ENCODE measurements at regions not wholly inside any gene's neighbourhood (a gene's known extent, or its start where the extent isn't known, plus 50 kb on each side); places are given as distances from the start of the nearest gene placed in this dataset.

GRCh38 chr10:28878236-28878970 lies 201.1 kb downstream of the BAMBI start:
- Histone ChIP-seq H3K36me3 (no peaks in the 10 kb centered on the region), H3K27me3 (no peaks in the 10 kb centered on the region), H3K27ac (no peak overlapping the region), H3K9me3 (no peaks in the 10 kb centered on the region), H3K4me3 (no peak overlapping the region), H3K4me1 (no peaks in the 10 kb centered on the region)
- WGBS, 2 donors, result 70 to 77% methylated on average over 5 of the region's 5 CpGs
- TF ChIP-seq CTCF (IDR thresholded peaks at IDR 0.05) (no peak), POLR2A (IDR thresholded peaks at IDR 0.05) (no peak), EP300 (IDR thresholded peaks at IDR 0.05) (no peak)
- DNase-seq (ENCODE audit: low spot score in 2 of 2), result no peak

GRCh38 chr10:28879246-28879645 lies 201.9 kb downstream of the BAMBI start:
- no peaks in the 10 kb centered on the region for H3K9me3 ChIP-seq
- no peaks in the 10 kb centered on the region for H3K4me1 ChIP-seq
- TF ChIP-seq CTCF (IDR thresholded peaks at IDR 0.05) (no peak), EP300 (IDR thresholded peaks at IDR 0.05) (no peak)
- no peak for DNase-seq (ENCODE audit: low spot score in 2 of 2)
- no peak overlapping the region for H3K27ac ChIP-seq
- no peak overlapping the region for H3K4me3 ChIP-seq
- H3K36me3 ChIP-seq, result no peaks in the 10 kb centered on the region
- H3K27me3 ChIP-seq, result no peaks in the 10 kb centered on the region

GRCh38 chr10:28879875-28880682 lies 202.8 kb downstream of the BAMBI start:
- DNase-seq (ENCODE audit: low spot score in 2 of 2), result no peak
- H3K27me3 ChIP-seq, result no peaks in the 10 kb centered on the region
- WGBS, 2 donors, result 61% methylated on average over 16 of the region's 16 CpGs
- no peaks in the 10 kb centered on the region for H3K36me3 ChIP-seq
- H3K4me1 ChIP-seq, result no peaks in the 10 kb centered on the region
- TF ChIP-seq EP300 (IDR thresholded peaks at IDR 0.05) (no peak), CTCF (IDR thresholded peaks at IDR 0.05) (no peak), POLR2A (IDR thresholded peaks at IDR 0.05) (no peak)
- H3K9me3 ChIP-seq, result no peaks in the 10 kb centered on the region
- H3K4me3 ChIP-seq, result no peak overlapping the region
- H3K27ac ChIP-seq, result peak overlapping the region in 2 of 4 donors; percentile 42 to 45

- no peaks in the 10 kb centered on the region for H3K27me3 ChIP-seq
- no peaks in the 10 kb centered on the region for H3K9me3 ChIP-seq
- H3K36me3 ChIP-seq, result no peaks in the 10 kb centered on the region
- H3K27ac ChIP-seq, result no peak overlapping the region
- TF ChIP-seq EP300 (IDR thresholded peaks at IDR 0.05) (no peak), CTCF (IDR thresholded peaks at IDR 0.05) (no peak), POLR2A (IDR thresholded peaks at IDR 0.05) (no peak)
- no peak for DNase-seq (ENCODE audit: low spot score in 2 of 2)
- no peak overlapping the region for H3K4me3 ChIP-seq
- H3K4me1 ChIP-seq, result no peaks in the 10 kb centered on the region
- 74 to 76% methylated on average over 3 of the region's 3 CpGs for WGBS, 2 donors
These were observed 203.3 kb downstream of the BAMBI start for GRCh38 chr10:28880683-28880950.

GRCh38 chr10:28881171-28881882 lies 204.0 kb downstream of the BAMBI start:
- no peak for DNase-seq (ENCODE audit: low spot score in 2 of 2)
- TF ChIP-seq POLR2A (IDR thresholded peaks at IDR 0.05) (no peak), EP300 (IDR thresholded peaks at IDR 0.05) (no peak), CTCF (IDR thresholded peaks at IDR 0.05) (no peak)
- Histone ChIP-seq H3K4me1 (no peaks in the 10 kb centered on the region), H3K9me3 (no peaks in the 10 kb centered on the region), H3K4me3 (no peak overlapping the region), H3K36me3 (no peaks in the 10 kb centered on the region), H3K27me3 (no peaks in the 10 kb centered on the region), H3K27ac (no peak overlapping the region)
- 63 to 81% methylated on average over 3 of the region's 3 CpGs for WGBS, 2 donors

All from tibial nerve (tissue), 4 donors.